IMR-90 (cell line): ENCODE measurements at regions not wholly inside any gene's neighbourhood (a gene's known extent, or its start where the extent isn't known, plus 50 kb on each side); places are given as distances from the start of the nearest gene placed in this dataset.

Source experiments
- ATAC-seq: fragments of 200-7000 bp; cut with Tn5 transposase; 2 replicates; pipeline ENCODE4 v1.9.1; 2020; ENCODE audit warnings: low read depth, mild to moderate bottlenecking, moderate library complexity
- BruUV-seq: library from RNA; stranded (reverse); fragments of 400-500 nt; replicated peaks from 2 replicates; lab custom pipeline; 2021; lab: Mats Ljungman, UMichigan
- CTCF ChIA-PET: fragments of 300-600 bp; formaldehyde crosslinking; extraction: SDS; loops from one replicate; lab custom pipeline; 2021; ENCODE audit warnings: antibody characterized with exemption; lab: Yijun Ruan, JAX
- POLR2A ChIA-PET: fragments of 300-600 bp; sonication (Branson Sonifier 250); formaldehyde crosslinking; loops from one replicate; lab custom pipeline; 2022; ENCODE audit warnings: antibody characterized with exemption; ENCODE audit not compliant: unreplicated experiment; lab: Charles Lee
- DNase-seq: peaks from one replicate; pipeline ENCODE4 v3.0.0; 2013
- H2AFZ ChIP-seq: replicated peaks from 2 replicates; pipeline ENCODE3; 2013; ENCODE audit warnings: low read length, mild to moderate bottlenecking; ENCODE audit not compliant: poor library complexity
- H2AK5ac ChIP-seq: 2 replicates; pipeline ENCODE4 v1.6.1; 2013; ENCODE audit warnings: low read depth, low read length, inconsistent platforms
- H2AK9ac ChIP-seq: replicated peaks from 2 replicates; pipeline ENCODE3; 2013; ENCODE audit warnings: mild to moderate bottlenecking, low read depth, low read length, moderate library complexity; ENCODE audit not compliant: poor library complexity
- H2BK120ac ChIP-seq: 2 replicates; pipeline ENCODE4 v1.6.1; 2013; ENCODE audit warnings: low read depth, low read length, inconsistent platforms
- H2BK15ac ChIP-seq: 3 replicates; pipeline ENCODE4 v1.6.1; 2013; ENCODE audit warnings: low read depth, low read length, inconsistent platforms
- H2BK20ac ChIP-seq: 2 replicates; pipeline ENCODE4 v1.6.1; 2013; ENCODE audit warnings: low read depth, mild to moderate bottlenecking, inconsistent platforms, low read length, moderate library complexity
- H2BK5ac ChIP-seq: 2 replicates; pipeline ENCODE4 v1.6.1; 2013; ENCODE audit warnings: mild to moderate bottlenecking, low read depth, low read length, inconsistent platforms; ENCODE audit not compliant: poor library complexity, severe bottlenecking
- H3K14ac ChIP-seq: replicated peaks from 2 replicates; pipeline ENCODE4 v1.6.1; 2013; ENCODE audit warnings: low read depth, low read length, inconsistent platforms
- H3K18ac ChIP-seq: 2 replicates; pipeline ENCODE4 v1.6.1; 2013; ENCODE audit warnings: low read depth, low read length, control low read depth
- H3K23ac ChIP-seq: 2 replicates; pipeline ENCODE4 v1.6.1; 2013; ENCODE audit warnings: low read depth, low read length, inconsistent platforms
- H3K27ac ChIP-seq: 2 replicates; pipeline ENCODE4 v1.5.1; 2013; ENCODE audit warnings: mild to moderate bottlenecking, control low read depth, low read length; ENCODE audit not compliant: insufficient read depth
- H3K27me3 ChIP-seq: 2 replicates; pipeline ENCODE4 v1.6.1; 2013; ENCODE audit warnings: low read length; ENCODE audit not compliant: control insufficient read depth, insufficient read depth
- H3K36me3 ChIP-seq: 2 replicates; pipeline ENCODE4 v1.6.1; 2013; ENCODE audit warnings: low read length, mixed read lengths; ENCODE audit not compliant: control insufficient read depth, insufficient read depth
- H3K4ac ChIP-seq: 2 replicates; pipeline ENCODE4 v1.6.1; 2013; ENCODE audit warnings: low read depth, low read length, inconsistent platforms
- H3K4me1 ChIP-seq: 2 replicates; pipeline ENCODE4 v1.6.1; 2013; ENCODE audit warnings: low read length, mixed read lengths; ENCODE audit not compliant: control insufficient read depth, insufficient read depth
- H3K4me2 ChIP-seq: 2 replicates; pipeline ENCODE4 v1.6.1; 2013; ENCODE audit warnings: low read depth, mild to moderate bottlenecking, control low read depth, low read length, moderate library complexity
- H3K4me3 ChIP-seq: 2 replicates; pipeline ENCODE4 v1.5.1; 2013; ENCODE audit warnings: low read depth, mild to moderate bottlenecking, control low read depth, low read length, moderate library complexity; ENCODE audit not compliant: insufficient read depth
- H3K56ac ChIP-seq: 2 replicates; pipeline ENCODE4 v1.6.1; 2013; ENCODE audit warnings: low read length, inconsistent platforms; ENCODE audit not compliant: insufficient read depth; ENCODE audit errors: extremely low read depth
- H3K79me1 ChIP-seq, 2 experiments: 2 replicates each; pipeline ENCODE4 v1.6.1; 2013; ENCODE audit warnings: low read length in 2 of 2, inconsistent platforms in 1 of 2, low read depth in 1 of 2
- H3K9ac ChIP-seq: 2 replicates; pipeline ENCODE4 v1.6.1; 2013; ENCODE audit warnings: low read depth, low read length, control low read depth
- H3K9me1 ChIP-seq: 2 replicates; pipeline ENCODE4 v1.6.1; 2013; ENCODE audit warnings: low read length, inconsistent platforms; ENCODE audit not compliant: insufficient read depth
- H3K9me3 ChIP-seq: 2 replicates; pipeline ENCODE4 v1.6.1; 2013; ENCODE audit warnings: low read length; ENCODE audit not compliant: control insufficient read depth, insufficient read depth
- H4K20me1 ChIP-seq: 2 replicates; pipeline ENCODE4 v1.6.1; 2013; ENCODE audit warnings: low read length, inconsistent platforms; ENCODE audit not compliant: insufficient read depth
- H4K5ac ChIP-seq: 2 replicates; pipeline ENCODE4 v1.6.1; 2013; ENCODE audit warnings: mild to moderate bottlenecking, low read depth, low read length, control low read depth
- H4K8ac ChIP-seq, 2 experiments: 2 replicates each; pipeline ENCODE4 v1.6.1; 2013; ENCODE audit warnings: low read depth in 2 of 2, low read length in 2 of 2, control low read depth in 1 of 2, inconsistent platforms in 1 of 2
- H4K91ac ChIP-seq: 2 replicates; pipeline ENCODE4 v1.6.1; 2013; ENCODE audit warnings: low read depth, low read length, inconsistent platforms; ENCODE audit not compliant: insufficient read depth
- ELK1 ChIP-seq: fragments of 150-350 bp; IDR thresholded peaks from 2 replicates; pipeline ENCODE4 v1.6.1; 2016; ENCODE audit warnings: low read depth, mild to moderate bottlenecking, low read length, moderate library complexity, borderline replicate concordance
- NFE2L2 ChIP-seq: fragments of 150-350 bp; IDR thresholded peaks from 2 replicates; pipeline ENCODE4 v1.6.1; 2016; ENCODE audit warnings: low read depth, mild to moderate bottlenecking, low read length
- WGBS, 2 experiments: methylation state at CpG; one replicate each; pipeline versions ENCODE4 v1.1.5 to v1.1.7; 2013; ENCODE audit warnings: missing lambda C conversion rate in 2 of 2; ENCODE audit not compliant: insufficient read length in 1 of 2; ENCODE audit errors: extremely low coverage in 2 of 2; 5-methylcytosine and 5-hydroxymethylcytosine counted together
- dilution Hi-C: fragments of 300-500 bp; cut with HindIII; formaldehyde crosslinking; loops from one replicate; pipeline ENCODE4 v1.14.3; 2018; ENCODE audit warnings: low sequenced_read_pairs; ENCODE audit not compliant: unreplicated experiment
- in situ Hi-C: fragments of 300-500 bp; cut with MboI; formaldehyde crosslinking; loops from 3 replicates; pipeline ENCODE4 v1.14.3; 2019; ENCODE audit warnings: low sequenced_read_pairs, inconsistent platforms, mixed read lengths
- intact Hi-C: fragments of 100-400 bp; cut with micrococcal nuclease; formaldehyde crosslinking; loops from 2 replicates; pipeline ENCODE4 v1.10.0; 2022

- CTCF ChIA-PET, result no interaction called here
- no TSS peak for BruUV-seq
- WGBS, 2 experiments, result 88% methylated on average over 13 of the region's 34 CpGs; no CpG with 5 or more reads in 1 of the 2 experiments
Observed at GRCh38 chr5:2205596-2206226, 323.0 kb upstream of the IRX4 start.

More at GRCh38 chr5:2205596-2206226, 323.0 kb upstream of the IRX4 start:
- dilution Hi-C loops, result no loop called here
- Histone ChIP-seq H3K9me1 (no peaks in the 10 kb centered on the region), H3K18ac (no peak overlapping the region), H3K36me3 (no peaks in the 10 kb centered on the region), H2BK20ac (no peak overlapping the region), H3K14ac (no peak overlapping the region), H3K27me3 (no peaks in the 10 kb centered on the region), H4K91ac (no peak overlapping the region), H3K4me3 (no peak overlapping the region), H3K4me1 (no peaks in the 10 kb centered on the region), H2AFZ (no peak overlapping the region), H3K23ac (no peak overlapping the region), H3K4me2 (no peak overlapping the region), H4K20me1 (no peaks in the 10 kb centered on the region), H3K27ac (no peak overlapping the region), H2AK9ac (no peak overlapping the region), H2BK5ac (no peak overlapping the region), H4K8ac (no peak overlapping the region), H3K79me1 (no peaks in the 10 kb centered on the region), H3K4ac (no peak overlapping the region), H3K9ac (no peak overlapping the region), H3K9me3 (peaks cover 25% of the 10 kb centered on the region), H4K5ac (no peak overlapping the region), H3K56ac (no peak overlapping the region), H2BK15ac (no peak overlapping the region), H2BK120ac (no peak overlapping the region), H2AK5ac (no peak overlapping the region)
- intact Hi-C loops, result no loop called here
- POLR2A ChIA-PET, result no interaction called here
- in situ Hi-C loops, result no loop called here
- TF ChIP-seq NFE2L2 (no peak), ELK1 (no peak)
- no peak for DNase-seq
- ATAC-seq, result no peak
